ENCODE measurements at regions not wholly inside any gene's neighbourhood (a gene's known extent, or its start where the extent isn't known, plus 50 kb on each side); places are given as distances from the start of the nearest gene placed in this dataset.

DNA sequence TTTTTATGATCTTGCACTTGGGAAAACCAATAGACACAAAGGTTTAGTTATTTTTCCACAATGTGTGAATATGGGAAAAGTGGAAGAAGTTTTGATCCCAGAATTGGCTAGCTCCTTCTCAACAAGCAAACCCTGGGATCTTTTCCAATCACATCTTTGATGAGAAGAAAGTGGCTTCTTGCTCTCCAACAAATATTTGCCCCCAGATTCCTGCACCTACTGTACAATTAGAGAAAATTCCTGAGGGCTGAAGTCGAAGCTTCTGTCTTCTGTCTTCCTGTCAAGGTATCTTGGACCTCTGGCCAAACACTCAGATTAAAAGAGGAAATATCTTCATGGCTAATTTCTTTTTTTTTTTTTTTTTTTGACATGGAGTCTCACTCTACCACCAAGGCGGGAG lies 113.1 kb upstream of the SLC45A1 start:
- Histone ChIP-seq H3K27ac (replicated peaks) (no peak overlapping the region), H3K4me3 (replicated peaks; ENCODE audit: insufficient read depth, low read length) (no peak overlapping the region), H3K27me3 (ENCODE audit: insufficient read depth, poor library complexity, severe bottlenecking) (no peaks in the 10 kb centered on the region)
- no peak for DNase-seq (ENCODE audit: low read depth in 1 of 2, low spot score in 1 of 2)
- TF ChIP-seq, protein P1, sequence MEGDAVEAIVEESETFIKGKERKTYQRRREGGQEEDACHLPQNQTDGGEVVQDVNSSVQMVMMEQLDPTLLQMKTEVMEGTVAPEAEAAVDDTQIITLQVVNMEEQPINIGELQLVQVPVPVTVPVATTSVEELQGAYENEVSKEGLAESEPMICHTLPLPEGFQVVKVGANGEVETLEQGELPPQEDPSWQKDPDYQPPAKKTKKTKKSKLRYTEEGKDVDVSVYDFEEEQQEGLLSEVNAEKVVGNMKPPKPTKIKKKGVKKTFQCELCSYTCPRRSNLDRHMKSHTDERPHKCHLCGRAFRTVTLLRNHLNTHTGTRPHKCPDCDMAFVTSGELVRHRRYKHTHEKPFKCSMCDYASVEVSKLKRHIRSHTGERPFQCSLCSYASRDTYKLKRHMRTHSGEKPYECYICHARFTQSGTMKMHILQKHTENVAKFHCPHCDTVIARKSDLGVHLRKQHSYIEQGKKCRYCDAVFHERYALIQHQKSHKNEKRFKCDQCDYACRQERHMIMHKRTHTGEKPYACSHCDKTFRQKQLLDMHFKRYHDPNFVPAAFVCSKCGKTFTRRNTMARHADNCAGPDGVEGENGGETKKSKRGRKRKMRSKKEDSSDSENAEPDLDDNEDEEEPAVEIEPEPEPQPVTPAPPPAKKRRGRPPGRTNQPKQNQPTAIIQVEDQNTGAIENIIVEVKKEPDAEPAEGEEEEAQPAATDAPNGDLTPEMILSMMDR (IDR thresholded peaks at IDR 0.05; ENCODE audit: insufficient read depth, low read length) = no peak
- TF ChIP-seq GABPA (IDR thresholded peaks at IDR 0.05; ENCODE audit: low read depth) (no peak), POLR2AphosphoS5 (IDR thresholded peaks at IDR 0.05; ENCODE audit: low read depth) (no peak), SPI1 (IDR thresholded peaks at IDR 0.05; ENCODE audit: borderline replicate concordance, low read depth) (no peak)
- TF ChIP-seq, protein P2, sequence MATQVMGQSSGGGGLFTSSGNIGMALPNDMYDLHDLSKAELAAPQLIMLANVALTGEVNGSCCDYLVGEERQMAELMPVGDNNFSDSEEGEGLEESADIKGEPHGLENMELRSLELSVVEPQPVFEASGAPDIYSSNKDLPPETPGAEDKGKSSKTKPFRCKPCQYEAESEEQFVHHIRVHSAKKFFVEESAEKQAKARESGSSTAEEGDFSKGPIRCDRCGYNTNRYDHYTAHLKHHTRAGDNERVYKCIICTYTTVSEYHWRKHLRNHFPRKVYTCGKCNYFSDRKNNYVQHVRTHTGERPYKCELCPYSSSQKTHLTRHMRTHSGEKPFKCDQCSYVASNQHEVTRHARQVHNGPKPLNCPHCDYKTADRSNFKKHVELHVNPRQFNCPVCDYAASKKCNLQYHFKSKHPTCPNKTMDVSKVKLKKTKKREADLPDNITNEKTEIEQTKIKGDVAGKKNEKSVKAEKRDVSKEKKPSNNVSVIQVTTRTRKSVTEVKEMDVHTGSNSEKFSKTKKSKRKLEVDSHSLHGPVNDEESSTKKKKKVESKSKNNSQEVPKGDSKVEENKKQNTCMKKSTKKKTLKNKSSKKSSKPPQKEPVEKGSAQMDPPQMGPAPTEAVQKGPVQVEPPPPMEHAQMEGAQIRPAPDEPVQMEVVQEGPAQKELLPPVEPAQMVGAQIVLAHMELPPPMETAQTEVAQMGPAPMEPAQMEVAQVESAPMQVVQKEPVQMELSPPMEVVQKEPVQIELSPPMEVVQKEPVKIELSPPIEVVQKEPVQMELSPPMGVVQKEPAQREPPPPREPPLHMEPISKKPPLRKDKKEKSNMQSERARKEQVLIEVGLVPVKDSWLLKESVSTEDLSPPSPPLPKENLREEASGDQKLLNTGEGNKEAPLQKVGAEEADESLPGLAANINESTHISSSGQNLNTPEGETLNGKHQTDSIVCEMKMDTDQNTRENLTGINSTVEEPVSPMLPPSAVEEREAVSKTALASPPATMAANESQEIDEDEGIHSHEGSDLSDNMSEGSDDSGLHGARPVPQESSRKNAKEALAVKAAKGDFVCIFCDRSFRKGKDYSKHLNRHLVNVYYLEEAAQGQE (IDR thresholded peaks at IDR 0.05; ENCODE audit: insufficient replicate concordance, low read depth) = no peak

DNA sequence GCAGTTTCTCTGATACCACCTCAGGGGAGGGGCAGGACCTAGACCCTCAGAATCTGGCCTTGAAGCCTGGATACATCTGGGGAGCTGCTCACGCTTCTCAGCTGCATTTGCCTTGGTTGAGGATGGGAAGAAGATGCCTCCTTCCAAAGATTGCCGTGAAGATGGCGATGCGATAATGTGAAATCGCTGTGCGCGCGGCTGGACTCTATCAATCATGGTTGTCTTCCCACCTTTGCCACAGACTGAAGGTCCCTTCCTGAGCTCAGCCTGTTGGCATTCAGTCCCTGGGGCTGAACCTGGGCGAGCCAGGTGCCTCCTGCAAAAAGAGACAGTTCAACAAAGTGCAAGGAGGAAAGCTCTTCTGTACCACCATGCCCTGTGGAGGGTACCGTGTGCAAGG lies 114.4 kb upstream of the SLC45A1 start:
- H3K4me3 ChIP-seq (replicated peaks; ENCODE audit: insufficient read depth, low read length) = no peak overlapping the region
- TF ChIP-seq GABPA (IDR thresholded peaks at IDR 0.05; ENCODE audit: low read depth) (no peak), POLR2AphosphoS5 (IDR thresholded peaks at IDR 0.05; ENCODE audit: low read depth) (no peak), SPI1 (IDR thresholded peaks at IDR 0.05; ENCODE audit: borderline replicate concordance, low read depth) (no peak)
- TF ChIP-seq, protein P2 (IDR thresholded peaks at IDR 0.05; ENCODE audit: insufficient replicate concordance, low read depth) = no peak
- TF ChIP-seq, protein P1 (IDR thresholded peaks at IDR 0.05; ENCODE audit: insufficient read depth, low read length) = no peak
- H3K27ac ChIP-seq (replicated peaks) = no peak overlapping the region

DNA sequence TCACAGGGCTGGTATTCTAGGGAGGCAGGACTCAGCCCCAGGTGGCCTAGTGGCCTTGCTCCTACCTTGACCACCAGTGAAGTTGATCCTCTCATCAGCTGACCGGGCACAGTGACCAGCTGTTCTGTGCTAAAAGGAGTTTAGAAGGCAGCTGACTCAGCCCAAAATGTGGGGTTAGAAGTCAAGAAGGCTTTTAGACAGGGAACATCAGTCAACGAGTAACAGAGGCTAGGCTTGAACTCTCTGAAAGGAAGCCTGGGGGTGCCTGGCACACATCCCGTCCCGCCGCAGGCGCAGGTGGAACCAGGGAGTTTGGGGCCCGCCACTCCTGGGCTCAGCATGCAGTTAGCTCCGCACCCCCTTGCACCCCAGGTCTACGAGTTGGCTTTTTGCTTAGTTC lies 114.9 kb upstream of the SLC45A1 start:
- Histone ChIP-seq H3K27me3 (ENCODE audit: insufficient read depth, poor library complexity, severe bottlenecking) (no peaks in the 10 kb centered on the region), H3K4me3 (replicated peaks; ENCODE audit: insufficient read depth, low read length) (no peak overlapping the region), H3K27ac (replicated peaks) (no peak overlapping the region)
- TF ChIP-seq POLR2AphosphoS5 (IDR thresholded peaks at IDR 0.05; ENCODE audit: low read depth) (no peak), SPI1 (IDR thresholded peaks at IDR 0.05; ENCODE audit: borderline replicate concordance, low read depth) (no peak), GABPA (IDR thresholded peaks at IDR 0.05; ENCODE audit: low read depth) (no peak)
- TF ChIP-seq, protein P1 (IDR thresholded peaks at IDR 0.05; ENCODE audit: insufficient read depth, low read length) = no peak
- TF ChIP-seq, protein P2 (IDR thresholded peaks at IDR 0.05; ENCODE audit: insufficient replicate concordance, low read depth) = no peak
- no peak for DNase-seq (ENCODE audit: low read depth in 1 of 2, low spot score in 1 of 2)

More for the DNA sequence above, 114.4 kb upstream of the SLC45A1 start:
- DNase-seq (ENCODE audit: low read depth in 1 of 2, low spot score in 1 of 2) = no peak
- H3K27me3 ChIP-seq (ENCODE audit: insufficient read depth, poor library complexity, severe bottlenecking) = no peaks in the 10 kb centered on the region
